ENCODE measurements at regions not wholly inside any gene's neighbourhood (a gene's known extent, or its start where the extent isn't known, plus 50 kb on each side); places are given as distances from the start of the nearest gene placed in this dataset.

GRCh38 chr3:176490357-176490756, 706.9 kb downstream of the TBL1XR1 start:
- TF ChIP-seq CTCF (IDR thresholded peaks at IDR 0.05) (no peak), POLR2A (IDR thresholded peaks at IDR 0.05) (no peak)

All from lower leg skin (tissue), 3 donors.